Natural killer cell (primary cell): ENCODE measurements at regions not wholly inside any gene's neighbourhood (a gene's known extent, or its start where the extent isn't known, plus 50 kb on each side); places are given as distances from the start of the nearest gene placed in this dataset.

ENCODE experiments used
- ATAC-seq, 3 donors: fragments of 150-1000 bp in 2 of 3; fragments of 200-7000 bp in 1 of 3; cut with Tn5 transposase; 1 replicate in 1 of 3; 2 replicates in 2 of 3; pipeline ENCODE4 v1.10.0; 2021; ENCODE audit warnings: mild to moderate bottlenecking in 2 of 3, moderate library complexity in 2 of 3
- DNase-seq, 2 donors: peaks; one replicate each; pipeline versions ENCODE4 v3.0.0 to v3.0.0-alpha.2; 2013 to 2021; ENCODE audit warnings: mixed read lengths in 1 of 2
- H3K27ac ChIP-seq: one replicate; pipeline ENCODE4 v1.5.1; 2013; ENCODE audit warnings: mild to moderate bottlenecking, low read length
- H3K27me3 ChIP-seq: one replicate; pipeline ENCODE4 v1.6.1; 2013; ENCODE audit warnings: low read length; ENCODE audit not compliant: control insufficient read depth, insufficient read depth
- H3K36me3 ChIP-seq: one replicate; pipeline ENCODE4 v1.6.1; 2013; ENCODE audit warnings: low read length; ENCODE audit not compliant: control insufficient read depth, insufficient read depth
- H3K4me1 ChIP-seq: one replicate; pipeline ENCODE4 v1.6.1; 2013; ENCODE audit warnings: low read length; ENCODE audit not compliant: control insufficient read depth, insufficient read depth
- H3K4me3 ChIP-seq: one replicate; pipeline ENCODE4 v1.5.1; 2013; ENCODE audit warnings: low read length
- H3K9me3 ChIP-seq: one replicate; pipeline ENCODE4 v1.6.1; 2013; ENCODE audit warnings: low read length; ENCODE audit not compliant: control insufficient read depth, insufficient read depth
- H3K27ac Mint-ChIP-seq, 2 donors: one replicate each; pipeline ENCODE4 v1.8.0; 2022; ENCODE audit warnings: mild to moderate bottlenecking in 2 of 2, mixed read lengths in 2 of 2, moderate library complexity in 1 of 2
- H3K27me3 Mint-ChIP-seq, 2 donors: one replicate each; pipeline ENCODE4 v1.8.0; 2022; ENCODE audit warnings: low read depth in 2 of 2, mixed read lengths in 2 of 2
- H3K36me3 Mint-ChIP-seq: one replicate; pipeline ENCODE4 v1.8.0; 2022; ENCODE audit warnings: mixed read lengths
- H3K4me1 Mint-ChIP-seq, 2 donors: one replicate each; pipeline ENCODE4 v1.8.0; 2022; ENCODE audit warnings: mixed read lengths in 2 of 2
- H3K4me3 Mint-ChIP-seq: one replicate; pipeline ENCODE4 v1.8.0; 2022; ENCODE audit warnings: mild to moderate bottlenecking, moderate library complexity, mixed read lengths
- H3K9me3 Mint-ChIP-seq, 2 donors: one replicate each; pipeline ENCODE4 v1.8.0; 2022; ENCODE audit warnings: mixed read lengths in 2 of 2
- WGBS: methylation state at CpG from one replicate; pipeline ENCODE4 v1.1.7; 2013; ENCODE audit warnings: missing lambda C conversion rate; ENCODE audit not compliant: insufficient coverage; 5-methylcytosine and 5-hydroxymethylcytosine counted together
- intact Hi-C: fragments of 100-400 bp; cut with micrococcal nuclease; formaldehyde crosslinking; loops from one replicate; pipeline ENCODE4 v1.14.2; 2022
- TF ChIP-seq, protein P1 (sequence below): fragments of 200-600 bp; IDR thresholded peaks from one replicate; pipeline ENCODE4 v1.8.0; 2022; ENCODE audit warnings: antibody characterized with exemption

DNA sequence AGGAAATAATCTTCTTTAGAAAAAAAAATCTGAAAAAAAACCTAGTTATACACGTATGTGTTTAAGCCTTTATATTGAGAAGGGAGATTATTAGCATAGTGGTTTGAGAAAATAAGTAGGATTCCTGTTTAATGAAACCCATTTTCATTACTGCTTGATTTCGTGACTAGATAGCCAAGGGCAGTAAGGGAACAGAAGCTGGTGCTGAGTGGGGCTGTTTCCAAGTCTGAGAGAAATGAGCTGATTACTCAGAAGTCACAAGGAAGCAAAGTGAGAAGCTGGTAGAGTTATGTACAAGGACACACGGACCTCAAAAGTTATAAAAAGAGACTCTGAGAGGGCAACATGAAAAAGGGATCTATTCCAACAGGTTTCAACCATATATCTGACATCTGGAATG is 256.5 kb downstream of the TTLL7 start:
- H3K27ac Mint-ChIP-seq = no peak overlapping the region

DNA sequence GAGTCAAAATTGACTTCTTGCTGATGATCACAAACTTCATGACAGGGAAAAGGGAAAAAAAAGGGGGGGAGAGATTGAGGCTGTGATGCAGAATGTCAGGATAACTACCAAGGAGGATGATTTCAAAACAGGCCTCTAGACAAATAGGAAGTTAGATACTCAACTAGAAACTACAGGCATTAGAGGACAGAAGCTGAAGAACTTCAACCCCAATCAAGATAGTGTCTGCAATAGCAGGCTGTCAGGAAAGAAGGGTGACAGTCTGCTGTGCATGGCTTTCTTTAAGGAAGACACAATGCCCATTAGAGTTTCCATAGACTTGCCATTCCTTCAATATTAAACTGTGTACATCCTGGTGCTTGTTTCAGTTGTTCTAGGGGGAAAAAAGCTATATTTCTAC is 257.2 kb downstream of the TTLL7 start:
- Mint-ChIP-seq H3K27ac (no peak overlapping the region), H3K9me3 (peaks cover 3 to 5% of the 10 kb centered on the region in 2 donors), H3K4me1 (no peaks in the 10 kb centered on the region), H3K4me3 (no peak overlapping the region), H3K36me3 (no peaks in the 10 kb centered on the region), H3K27me3 (no peaks in the 10 kb centered on the region)
- Histone ChIP-seq H3K9me3 (no peaks in the 10 kb centered on the region), H3K4me1 (no peaks in the 10 kb centered on the region), H3K4me3 (no peak overlapping the region), H3K27ac (no peak overlapping the region), H3K36me3 (no peaks in the 10 kb centered on the region), H3K27me3 (no peaks in the 10 kb centered on the region)
- ATAC-seq (no peak), DNase-seq (no peak)
- TF ChIP-seq, protein P1, sequence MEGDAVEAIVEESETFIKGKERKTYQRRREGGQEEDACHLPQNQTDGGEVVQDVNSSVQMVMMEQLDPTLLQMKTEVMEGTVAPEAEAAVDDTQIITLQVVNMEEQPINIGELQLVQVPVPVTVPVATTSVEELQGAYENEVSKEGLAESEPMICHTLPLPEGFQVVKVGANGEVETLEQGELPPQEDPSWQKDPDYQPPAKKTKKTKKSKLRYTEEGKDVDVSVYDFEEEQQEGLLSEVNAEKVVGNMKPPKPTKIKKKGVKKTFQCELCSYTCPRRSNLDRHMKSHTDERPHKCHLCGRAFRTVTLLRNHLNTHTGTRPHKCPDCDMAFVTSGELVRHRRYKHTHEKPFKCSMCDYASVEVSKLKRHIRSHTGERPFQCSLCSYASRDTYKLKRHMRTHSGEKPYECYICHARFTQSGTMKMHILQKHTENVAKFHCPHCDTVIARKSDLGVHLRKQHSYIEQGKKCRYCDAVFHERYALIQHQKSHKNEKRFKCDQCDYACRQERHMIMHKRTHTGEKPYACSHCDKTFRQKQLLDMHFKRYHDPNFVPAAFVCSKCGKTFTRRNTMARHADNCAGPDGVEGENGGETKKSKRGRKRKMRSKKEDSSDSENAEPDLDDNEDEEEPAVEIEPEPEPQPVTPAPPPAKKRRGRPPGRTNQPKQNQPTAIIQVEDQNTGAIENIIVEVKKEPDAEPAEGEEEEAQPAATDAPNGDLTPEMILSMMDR = no peak
- intact Hi-C loops = no loop called here

More for the DNA sequence above, 256.5 kb downstream of the TTLL7 start:
- no peaks in the 10 kb centered on the region for H3K27me3 Mint-ChIP-seq
- intact Hi-C loops = no loop called here
- peaks cover 3 to 5% of the 10 kb centered on the region in 2 donors for H3K9me3 Mint-ChIP-seq
- no peaks in the 10 kb centered on the region for H3K36me3 Mint-ChIP-seq
- DNase-seq (no peak), ATAC-seq (no peak)
- Histone ChIP-seq H3K4me3 (no peak overlapping the region), H3K27me3 (no peaks in the 10 kb centered on the region), H3K4me1 (no peaks in the 10 kb centered on the region), H3K27ac (no peak overlapping the region), H3K36me3 (no peaks in the 10 kb centered on the region), H3K9me3 (no peaks in the 10 kb centered on the region)
- TF ChIP-seq, protein P1 = no peak
- no peak overlapping the region for H3K4me3 Mint-ChIP-seq
- 35% methylated on average over 2 of the region's 3 CpGs for WGBS
- H3K4me1 Mint-ChIP-seq = no peaks in the 10 kb centered on the region

DNA sequence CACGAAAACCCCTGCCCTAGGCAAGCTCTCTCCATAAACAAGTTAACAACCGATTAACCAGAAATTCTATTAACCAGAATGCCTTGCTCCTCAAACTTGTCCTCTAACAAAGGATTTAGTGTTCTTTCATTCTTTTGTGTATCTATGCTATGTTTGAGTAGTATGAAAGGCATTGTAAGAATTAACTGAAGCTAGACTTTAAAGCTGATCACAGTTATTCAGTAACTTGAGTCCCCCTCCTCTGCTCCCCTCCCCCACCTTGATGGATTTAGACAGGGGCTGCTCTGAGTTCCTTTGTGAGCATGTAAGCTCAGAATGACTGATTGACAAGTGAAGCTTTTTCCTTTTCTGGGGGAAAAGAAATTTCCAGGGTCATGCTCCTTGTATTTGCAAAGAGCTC is 257.6 kb downstream of the TTLL7 start:
- TF ChIP-seq, protein P1 = no peak
- no peaks in the 10 kb centered on the region for H3K9me3 ChIP-seq
- DNase-seq (no peak), ATAC-seq (no peak)
- Mint-ChIP-seq H3K4me3 (no peak overlapping the region), H3K27me3 (no peaks in the 10 kb centered on the region), H3K27ac (no peak overlapping the region), H3K9me3 (peaks cover 3 to 5% of the 10 kb centered on the region in 2 donors), H3K4me1 (no peaks in the 10 kb centered on the region), H3K36me3 (no peaks in the 10 kb centered on the region)
- no peaks in the 10 kb centered on the region for H3K36me3 ChIP-seq
- no peaks in the 10 kb centered on the region for H3K4me1 ChIP-seq
- H3K4me3 ChIP-seq = no peak overlapping the region
- 94% methylated on average over 2 of the region's 2 CpGs for WGBS
- no peak overlapping the region for H3K27ac ChIP-seq
- H3K27me3 ChIP-seq = no peaks in the 10 kb centered on the region
- intact Hi-C loops = no loop called here

DNA sequence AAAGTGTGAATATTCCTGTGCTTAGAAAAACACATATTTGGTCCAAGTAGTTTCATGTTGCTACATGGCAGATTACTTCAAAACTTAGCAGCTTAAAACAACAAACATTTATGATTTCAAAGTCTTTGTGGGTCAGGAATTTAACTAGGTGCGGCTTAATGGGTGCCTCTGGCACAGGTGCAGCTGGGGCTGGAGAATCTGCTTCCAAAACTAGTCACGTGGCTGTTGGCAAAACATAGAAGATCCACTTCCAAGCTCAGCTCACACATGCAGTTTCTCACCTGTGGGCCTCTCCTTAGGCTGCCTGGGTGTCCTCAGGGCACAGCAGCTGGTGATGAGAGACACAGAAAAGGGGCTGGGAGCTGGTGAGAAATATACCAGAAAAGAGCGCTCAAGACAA is 263.4 kb downstream of the TTLL7 start:
- intact Hi-C loops = no loop called here
- TF ChIP-seq, protein P1 = no peak
- no peak for DNase-seq
- Mint-ChIP-seq H3K4me1 (no peaks in the 10 kb centered on the region), H3K9me3 (peaks cover 3 to 5% of the 10 kb centered on the region in 2 donors), H3K27me3 (no peaks in the 10 kb centered on the region), H3K27ac (no peak overlapping the region), H3K4me3 (no peak overlapping the region), H3K36me3 (no peaks in the 10 kb centered on the region)
- H3K4me3 ChIP-seq = no peak overlapping the region
- H3K27ac ChIP-seq = no peak overlapping the region
- no peaks in the 10 kb centered on the region for H3K9me3 ChIP-seq
- ATAC-seq = no peak
- H3K4me1 ChIP-seq = no peaks in the 10 kb centered on the region
- no peaks in the 10 kb centered on the region for H3K36me3 ChIP-seq
- WGBS = 56% methylated on average over 3 of the region's 3 CpGs
- H3K27me3 ChIP-seq = no peaks in the 10 kb centered on the region
